NCI-H524 (cell line): ENCODE measurements at regions not wholly inside any gene's neighbourhood (a gene's known extent, or its start where the extent isn't known, plus 50 kb on each side); places are given as distances from the start of the nearest gene placed in this dataset.
A peak's percentile ranks its signal among the peaks of the same experiment; 100 is the strongest.
"Not testable (repeated sequence)": the region's sequence is repeated elsewhere in the genome, so short reads cannot be mapped to it uniquely, and the experiment has no call there.

Experiments used
- DNase-seq, 2 experiments: peaks; one replicate each; lab custom pipeline; 2025; lab: John Stamatoyannopoulos, UW

DNA sequence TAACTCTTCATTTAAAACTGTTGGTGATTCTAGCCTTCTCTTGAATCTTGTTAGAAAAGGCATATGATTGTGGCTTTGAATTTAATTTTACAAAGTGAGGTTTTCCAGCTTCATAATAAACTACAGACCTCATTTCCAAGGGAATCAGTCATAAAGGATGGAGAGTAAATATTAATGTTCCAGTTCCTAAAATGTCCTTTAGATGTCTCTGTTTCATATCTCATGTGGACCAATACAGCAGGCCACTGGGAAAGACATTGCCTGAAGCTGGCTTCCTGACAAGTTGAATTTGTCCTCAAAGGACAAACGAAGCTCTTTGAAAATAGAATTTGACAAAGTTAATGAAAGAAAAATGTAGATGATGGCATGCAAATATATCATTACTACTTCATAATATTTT, 125.4 kb downstream of the ZNF330 start:
- peak in 1 of 2 experiments; percentile 42 for DNase-seq

DNA sequence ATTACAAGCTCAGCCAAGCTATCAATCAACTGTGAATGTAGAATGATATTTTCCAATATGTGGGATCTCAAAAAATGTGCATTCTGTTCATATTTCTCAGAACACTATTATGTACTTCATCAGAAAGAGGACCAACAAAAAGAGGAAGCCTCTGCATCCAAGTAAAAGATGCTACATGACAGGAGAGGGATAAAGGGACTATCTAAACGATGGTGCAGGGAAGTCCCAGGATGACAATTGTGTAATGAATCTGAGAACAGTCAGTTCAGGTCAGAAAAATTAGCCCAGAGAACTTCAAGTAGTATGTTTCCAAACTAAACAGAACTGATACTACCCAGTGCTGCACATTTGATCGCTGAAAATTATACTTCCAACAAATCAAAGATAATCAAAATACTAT, 127.0 kb downstream of the ZNF330 start:
- DNase-seq = no peak

DNA sequence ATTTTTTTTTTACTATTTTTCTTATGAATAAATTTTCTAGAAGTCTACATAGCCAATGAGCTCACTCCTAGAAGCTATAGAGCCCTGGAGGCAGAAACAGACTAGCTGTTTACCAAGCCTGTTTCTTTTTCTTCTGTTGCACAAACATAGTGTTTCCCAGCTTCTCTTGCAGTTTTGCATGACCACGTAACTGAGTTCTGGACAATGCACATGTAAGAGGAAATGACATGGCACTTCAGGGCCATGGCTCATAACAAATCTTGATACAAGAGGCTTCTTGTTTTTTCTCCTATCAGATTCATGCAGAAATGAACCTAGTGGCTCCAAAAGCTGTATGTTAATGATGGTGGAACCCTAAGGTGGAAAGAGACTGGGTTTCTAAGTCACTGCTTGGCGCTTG, 127.4 kb downstream of the ZNF330 start:
- DNase-seq = no peak

DNA sequence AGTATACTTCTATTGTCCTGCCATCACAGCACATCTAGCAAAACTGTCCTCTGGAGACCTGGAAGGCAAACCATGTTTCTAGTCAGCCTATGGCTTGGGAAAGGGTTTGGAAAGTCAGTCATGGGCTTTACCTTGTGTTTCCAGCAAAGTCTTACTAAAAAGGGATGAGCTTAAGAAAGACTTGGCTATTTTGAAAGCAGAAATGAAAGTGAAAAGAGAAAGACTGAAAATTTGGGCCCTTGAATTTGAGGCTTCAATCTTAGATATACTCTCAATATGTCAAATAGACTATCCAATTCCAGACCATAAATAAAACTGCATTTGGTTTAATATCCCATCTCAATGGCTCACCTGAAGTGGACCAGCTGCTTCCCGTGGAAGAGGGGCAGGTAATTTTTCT, 127.9 kb downstream of the ZNF330 start:
- no peak for DNase-seq

DNA sequence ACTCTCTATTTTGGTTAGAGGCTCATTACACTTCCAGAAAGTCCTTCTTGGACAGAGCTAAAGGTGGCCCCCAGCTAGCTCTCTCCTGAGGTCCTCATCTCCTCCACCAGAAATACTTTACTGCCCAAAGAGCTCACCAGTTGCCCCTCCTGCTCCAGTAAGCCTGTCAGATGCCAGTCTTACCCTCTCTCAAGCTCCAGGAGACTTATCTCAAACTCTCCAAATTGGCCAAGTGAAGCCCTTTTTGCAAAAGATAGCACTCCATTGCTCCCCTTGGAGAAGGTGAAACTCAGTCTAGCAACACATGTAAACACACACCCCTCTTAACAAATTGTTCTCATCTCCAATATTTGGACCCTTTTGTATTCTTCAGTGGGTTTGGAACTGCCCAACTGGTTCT, 128.5 kb downstream of the ZNF330 start:
- DNase-seq = no peak

DNA sequence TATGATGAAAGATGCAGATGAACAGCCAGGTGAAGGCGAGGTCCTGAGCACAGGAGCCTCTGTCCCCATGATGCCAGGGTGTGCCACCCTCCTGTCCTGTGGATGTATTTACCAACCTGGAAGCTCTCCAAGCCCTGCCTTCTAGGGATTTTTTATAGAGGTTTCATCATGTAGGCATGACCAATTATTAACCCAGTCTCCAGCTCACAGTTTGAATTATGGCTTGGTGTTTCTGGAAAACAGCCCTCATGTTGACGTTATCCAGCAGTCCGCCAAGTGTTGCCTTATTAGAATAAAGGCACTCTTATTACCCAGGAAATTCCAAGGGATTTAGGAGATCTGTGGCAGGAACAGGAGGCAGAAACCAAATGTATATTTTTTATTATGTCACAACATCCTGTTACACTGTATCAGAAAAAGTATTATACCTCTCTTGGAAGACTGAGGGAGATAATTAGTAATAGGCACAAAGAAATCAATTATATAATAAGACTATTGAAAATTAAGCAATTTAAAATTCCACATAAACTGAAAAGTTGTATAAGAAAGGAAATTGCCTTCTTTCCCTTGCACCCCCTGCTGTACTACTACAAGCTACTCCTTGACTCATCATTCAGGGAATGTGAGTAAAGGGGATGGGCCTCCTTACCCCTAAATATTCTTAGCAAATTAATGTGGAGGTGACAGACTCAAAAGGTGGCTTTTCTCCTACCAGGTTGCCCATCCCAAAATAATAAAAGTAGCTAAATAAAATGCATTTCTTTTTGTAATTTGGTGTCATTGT, 129.6 kb downstream of the ZNF330 start:
- no peak for DNase-seq

DNA sequence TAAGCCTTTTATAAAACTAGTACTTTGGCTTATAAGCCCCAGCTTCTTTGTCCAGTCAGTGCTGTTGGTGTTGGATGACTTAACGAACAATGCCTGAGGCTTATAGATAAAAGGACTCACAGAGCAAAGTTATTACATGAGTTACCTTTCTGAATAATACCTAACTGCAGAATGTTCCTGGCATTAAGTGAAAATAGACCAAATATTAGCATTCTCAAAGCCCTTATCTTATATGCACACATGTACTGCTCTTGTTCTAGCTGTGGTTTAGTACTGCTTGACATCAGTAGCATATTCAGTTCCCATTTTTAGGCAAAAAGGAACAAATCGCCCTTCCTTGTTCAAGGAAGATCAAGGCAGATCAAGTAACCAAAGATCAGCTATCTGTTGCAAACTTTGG, 131.6 kb downstream of the ZNF330 start:
- DNase-seq = no peak

DNA sequence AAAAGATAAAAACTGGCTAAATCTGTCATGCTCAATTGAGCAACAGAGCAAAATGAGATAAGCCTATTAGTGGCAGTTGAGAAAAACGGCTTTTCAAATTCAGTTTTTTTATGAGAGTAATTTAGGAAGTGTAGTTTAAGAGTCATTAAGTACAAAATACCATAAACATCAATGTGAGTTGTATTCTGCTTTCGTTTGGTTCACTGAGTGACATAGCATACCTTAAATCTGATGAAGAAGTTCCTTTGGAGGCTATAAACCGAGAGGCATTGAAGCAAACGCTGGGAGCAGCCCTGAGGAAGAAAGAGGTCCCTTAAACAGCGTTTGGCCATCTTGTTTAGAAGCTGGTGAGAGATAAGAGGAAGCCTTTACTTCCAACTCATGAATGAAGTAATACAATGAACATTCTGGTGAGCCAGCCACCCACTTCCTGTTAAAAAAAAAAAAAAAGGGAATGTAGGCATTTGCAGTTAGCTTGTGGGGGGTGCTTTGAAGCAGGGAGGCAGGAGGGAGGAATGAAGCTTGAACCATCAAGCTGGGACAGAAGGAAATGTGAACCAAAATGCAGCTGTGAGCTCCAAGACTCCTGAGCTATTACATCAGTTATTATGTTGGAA, 132.3 kb downstream of the ZNF330 start:
- no peak for DNase-seq

DNA sequence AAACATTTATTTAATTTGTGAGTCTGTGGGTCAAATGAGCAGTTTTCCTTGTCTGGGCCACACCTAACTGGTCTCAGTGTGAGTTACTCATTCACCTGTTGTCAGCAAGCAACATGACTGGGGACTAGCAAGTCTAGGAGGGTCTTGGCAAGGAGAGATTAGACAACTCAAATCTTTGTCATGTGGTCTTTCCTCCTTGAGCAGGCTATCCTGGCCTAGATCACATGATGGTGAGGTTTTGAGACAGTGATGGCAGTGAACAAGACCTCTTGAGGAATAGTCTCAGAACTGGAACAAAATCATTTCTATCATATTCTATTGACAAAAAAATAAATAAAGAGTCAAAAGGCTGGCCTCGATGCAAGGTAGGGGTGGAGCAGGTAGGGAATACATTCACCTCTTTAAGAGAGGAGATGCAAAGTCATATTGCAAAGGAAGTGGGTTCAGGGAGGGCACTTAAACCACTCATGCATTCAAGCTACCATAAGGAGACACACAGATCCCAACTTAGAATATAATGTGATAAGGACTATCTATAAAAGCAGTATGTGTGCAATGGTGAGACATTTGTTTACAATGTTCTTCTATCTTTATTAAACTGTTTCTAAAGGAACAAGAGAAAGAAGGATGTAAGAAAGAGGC, 135.7 kb downstream of the ZNF330 start:
- no peak for DNase-seq

DNA sequence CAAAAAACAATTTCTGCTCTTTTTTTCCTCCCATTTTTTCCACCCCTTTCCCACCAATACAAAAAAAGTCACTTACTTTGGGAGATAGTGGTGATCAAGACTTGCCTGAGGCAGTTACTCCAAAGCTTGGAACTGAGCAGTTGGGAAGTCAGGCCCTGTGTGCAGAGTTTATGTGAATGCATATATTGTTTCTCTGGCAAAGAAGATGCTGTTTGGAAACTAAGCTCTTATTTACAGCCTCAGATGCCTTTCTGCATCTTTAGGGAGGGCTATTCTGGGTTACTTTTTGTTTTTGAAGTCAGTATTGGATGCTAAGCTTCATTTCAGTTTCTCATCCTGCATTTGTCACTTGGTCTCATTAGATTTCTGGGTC, 136.3 kb downstream of the ZNF330 start:
- no peak for DNase-seq

DNA sequence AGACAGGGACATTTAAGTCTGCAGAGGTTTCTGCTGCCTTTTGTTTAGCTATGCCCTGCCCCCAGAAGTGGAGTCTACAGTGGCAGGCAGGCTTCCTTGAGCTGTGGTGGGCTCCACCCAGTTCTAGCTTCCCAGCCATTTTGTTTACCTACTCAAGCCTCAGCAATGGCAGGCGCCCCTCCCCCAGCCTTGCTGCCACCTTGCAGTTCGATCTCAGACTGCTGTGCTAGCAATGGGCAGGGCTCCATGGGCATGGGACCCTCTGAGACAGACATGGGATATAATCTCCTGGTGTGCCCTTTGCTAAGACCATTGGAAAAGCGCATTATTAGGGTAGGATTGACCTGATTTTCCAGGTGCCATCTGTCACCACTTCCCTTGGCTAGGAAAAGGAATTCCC, 147.5 kb downstream of the ZNF330 start:
- not testable (repeated sequence) for DNase-seq

DNA sequence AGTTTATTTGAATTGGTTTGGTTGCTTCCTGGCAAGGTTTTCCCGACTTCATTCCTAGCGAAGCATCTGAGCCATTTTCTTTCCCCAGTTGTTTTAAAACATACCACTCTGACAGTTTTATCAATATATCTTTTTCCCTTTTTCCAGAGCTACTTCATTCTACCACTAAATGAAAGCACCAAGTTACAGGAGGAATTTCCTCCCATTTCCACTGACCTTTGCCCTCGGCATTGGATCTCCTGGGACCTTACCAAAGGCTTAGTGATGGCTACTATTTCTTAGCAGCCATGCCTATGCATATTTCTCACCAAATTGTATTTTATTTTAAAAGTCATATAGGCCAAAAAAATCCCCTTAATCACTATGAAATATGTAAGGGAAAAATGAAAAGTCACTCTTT, 150.5 kb downstream of the ZNF330 start:
- no peak for DNase-seq

DNA sequence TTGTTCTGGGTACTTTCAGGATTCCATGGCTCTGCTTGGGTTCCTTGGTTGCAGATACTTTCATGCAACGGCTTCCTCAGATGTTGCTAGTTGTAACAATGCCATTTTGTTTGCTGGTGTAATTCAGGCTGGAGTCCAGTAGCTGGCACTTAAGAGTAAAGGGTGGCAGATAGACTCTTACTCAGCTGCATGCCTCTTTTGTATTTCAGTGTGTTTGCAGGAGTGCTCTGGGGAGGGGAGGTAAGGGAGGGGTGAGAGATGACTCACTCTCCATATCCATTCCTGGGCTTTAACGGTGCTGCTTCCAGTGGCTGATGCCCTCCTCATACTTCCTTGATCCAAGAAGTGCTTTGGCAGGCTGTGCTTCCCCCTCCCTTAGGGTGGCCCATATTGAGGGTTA, 155.2 kb downstream of the ZNF330 start:
- DNase-seq = peak in 1 of 2 experiments; percentile 1

DNA sequence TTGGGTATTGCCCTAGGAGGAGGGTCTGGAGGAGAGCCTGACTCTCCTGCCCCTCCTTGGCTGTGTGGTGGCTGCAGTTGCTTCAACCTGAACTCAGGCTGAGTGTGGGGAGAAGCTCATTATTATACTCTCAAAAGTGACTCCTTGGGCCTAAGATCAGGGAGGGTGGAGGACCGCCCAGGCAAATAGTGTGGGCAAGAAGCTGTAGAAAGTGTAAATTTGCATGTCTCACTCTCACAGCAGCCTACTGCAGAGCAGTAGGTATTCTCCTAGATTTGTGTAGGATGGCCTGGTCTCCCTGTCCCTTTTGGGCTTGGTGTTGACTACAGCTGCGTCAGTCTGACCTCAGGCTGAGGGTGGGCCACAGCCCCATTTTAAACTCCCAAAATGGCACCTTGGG, 156.1 kb downstream of the ZNF330 start:
- DNase-seq = no peak

DNA sequence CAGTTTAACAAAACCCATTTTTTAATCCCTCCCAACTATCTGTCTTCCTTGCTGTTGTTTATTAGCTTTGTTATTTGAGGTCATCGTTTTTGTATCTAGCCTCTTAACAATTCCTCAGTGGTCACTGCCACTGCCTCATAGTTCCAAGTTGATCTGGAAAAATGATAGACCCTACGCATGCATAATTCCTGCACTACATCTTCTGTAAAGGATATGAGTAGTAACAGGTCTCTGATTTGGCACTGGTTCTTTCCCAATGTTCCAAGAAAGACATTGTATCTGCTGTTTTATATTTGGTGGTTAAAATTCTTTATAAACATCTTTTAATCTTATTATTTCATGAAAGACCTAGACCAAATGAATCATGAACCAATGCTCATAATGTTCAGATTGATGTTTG, 166.6 kb downstream of the ZNF330 start:
- no peak for DNase-seq

DNA sequence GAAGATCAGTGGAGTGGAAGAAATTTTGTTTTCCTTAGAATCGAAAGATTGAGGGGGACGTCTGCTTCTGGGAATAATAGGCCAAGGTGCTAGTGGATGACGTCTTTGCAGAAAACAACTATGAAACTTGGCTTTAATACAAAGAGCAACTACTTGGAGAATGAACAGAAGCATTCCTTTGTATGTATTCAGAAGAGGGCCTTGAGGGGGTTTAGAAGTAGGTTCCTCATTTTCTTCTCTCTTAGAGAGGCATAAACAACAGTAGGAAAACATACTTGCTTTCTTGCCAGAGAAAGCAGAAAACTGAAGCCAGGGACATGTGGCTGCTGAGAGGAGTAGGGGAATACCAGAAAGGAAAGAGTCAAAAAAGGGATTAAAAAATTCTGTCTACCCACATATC, 167.8 kb downstream of the ZNF330 start:
- DNase-seq = no peak

DNA sequence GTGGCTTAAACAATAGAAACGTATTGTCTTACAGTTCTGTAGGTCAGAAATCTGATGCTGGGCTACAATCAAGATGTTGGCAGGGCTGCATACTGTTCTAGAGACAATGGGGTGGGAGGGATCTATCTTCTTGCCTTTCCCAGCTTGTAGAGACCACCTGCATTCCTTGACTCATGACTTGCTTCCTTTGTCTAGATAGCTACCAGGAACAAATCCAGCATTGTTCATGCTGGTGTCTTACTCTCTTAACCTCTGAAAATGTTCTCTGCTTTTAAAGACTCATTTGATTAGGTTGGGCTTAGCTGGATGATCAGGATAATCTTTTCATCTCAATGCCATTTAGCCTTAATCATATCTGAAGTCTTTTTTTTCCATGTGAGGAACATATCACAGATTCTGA, 169.0 kb downstream of the ZNF330 start:
- no peak for DNase-seq

DNA sequence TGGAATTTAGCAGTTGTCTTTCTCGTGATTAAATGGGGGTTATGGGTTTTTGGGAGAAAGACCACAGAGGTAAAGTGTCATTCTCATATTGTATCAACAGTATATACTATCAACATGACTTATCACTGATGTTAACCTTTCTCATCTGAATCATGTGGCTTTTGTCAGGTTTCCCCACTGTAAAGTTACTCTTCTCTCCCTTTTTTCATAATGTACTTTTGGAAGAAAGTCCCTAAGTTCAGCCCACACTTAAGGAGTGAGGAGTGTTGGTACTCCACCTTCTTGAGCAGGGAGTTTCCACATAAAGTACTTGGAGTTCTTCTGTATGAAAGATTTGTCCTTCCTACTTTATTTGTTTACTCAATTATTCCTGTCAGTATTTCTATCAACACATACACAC, 169.9 kb downstream of the ZNF330 start:
- DNase-seq = no peak

DNA sequence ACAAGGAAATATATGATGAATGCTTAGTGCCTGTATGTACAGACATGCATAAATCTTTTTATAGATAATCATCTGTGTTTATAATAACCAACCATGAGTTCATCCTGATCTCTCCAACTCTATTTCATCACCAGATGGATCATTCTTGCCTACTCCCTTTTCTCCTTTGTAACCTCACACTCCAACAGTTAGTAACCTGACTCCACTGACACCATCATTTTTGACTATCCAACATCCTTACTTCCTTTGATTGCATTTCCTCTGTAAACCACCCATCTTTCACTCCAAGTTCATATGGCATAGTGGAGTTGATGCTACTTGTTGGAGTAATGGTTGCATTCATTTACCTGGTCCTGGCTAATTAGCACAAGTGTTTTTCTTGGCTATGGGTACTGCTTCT, 170.6 kb downstream of the ZNF330 start:
- no peak for DNase-seq

DNA sequence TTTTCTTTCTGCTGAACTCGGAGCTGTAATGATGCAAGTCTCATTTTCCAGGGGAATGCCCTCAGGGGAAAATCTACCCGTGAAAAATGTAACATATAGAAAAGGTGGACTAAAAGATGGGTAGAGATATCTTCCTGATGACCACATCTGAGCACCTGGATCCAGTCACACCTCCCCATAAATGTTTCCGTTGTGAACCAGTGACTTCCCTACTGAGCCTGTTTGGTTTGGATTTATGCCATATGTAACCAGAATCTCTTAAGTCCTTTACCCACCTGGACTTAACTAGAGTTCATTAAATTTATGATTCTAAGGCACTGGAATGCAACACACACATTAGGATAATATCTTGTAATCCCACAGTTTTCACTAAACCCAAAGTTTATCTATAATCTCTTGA, 171.1 kb downstream of the ZNF330 start:
- no peak for DNase-seq

DNA sequence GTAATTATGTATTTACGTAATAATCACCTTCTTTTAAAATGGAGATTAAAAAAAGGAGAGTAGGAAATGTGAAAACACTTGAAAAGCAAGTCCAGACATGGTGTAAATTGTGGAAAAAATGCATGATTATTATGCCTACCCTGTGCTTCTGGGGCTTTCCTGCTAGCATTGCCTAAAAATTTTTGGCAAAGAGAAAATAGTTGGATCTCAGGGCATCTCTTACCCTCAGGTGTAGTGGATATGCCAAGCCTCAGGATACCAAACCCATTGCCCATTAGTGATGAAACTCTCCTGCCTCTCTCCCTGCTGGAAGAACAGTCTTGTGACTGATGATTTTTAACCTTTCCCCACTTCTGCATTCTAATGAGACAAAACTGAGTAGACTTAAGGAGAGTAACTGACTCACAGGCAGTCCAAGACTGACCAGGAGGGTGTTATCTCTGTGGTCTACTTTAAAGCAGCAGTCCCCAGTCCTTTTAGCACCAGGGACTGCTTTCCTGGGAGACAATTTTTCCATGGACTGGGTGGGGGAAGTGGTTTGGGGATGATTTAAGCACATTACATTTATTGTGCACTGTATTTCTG, 174.6 kb downstream of the ZNF330 start:
- DNase-seq = no peak

DNA sequence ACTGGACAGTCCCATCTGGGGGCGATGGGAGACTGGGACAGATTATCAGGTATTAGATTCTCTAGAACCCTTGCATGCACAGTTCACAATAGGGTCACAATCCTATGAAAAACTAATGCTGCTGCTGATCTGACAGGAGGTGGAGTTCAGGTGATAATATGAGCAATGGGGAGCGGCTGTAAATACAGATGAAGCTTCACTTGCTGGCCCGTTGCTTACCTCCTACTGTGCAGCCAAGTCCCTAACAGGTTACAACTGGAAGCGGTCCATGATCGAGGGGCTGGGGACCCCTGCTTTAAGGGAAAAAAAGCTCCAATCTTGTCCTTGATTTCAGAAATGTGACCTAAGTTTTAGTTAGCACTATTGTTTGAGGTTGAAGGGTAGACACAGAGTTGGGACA, 175.2 kb downstream of the ZNF330 start:
- no peak for DNase-seq

DNA sequence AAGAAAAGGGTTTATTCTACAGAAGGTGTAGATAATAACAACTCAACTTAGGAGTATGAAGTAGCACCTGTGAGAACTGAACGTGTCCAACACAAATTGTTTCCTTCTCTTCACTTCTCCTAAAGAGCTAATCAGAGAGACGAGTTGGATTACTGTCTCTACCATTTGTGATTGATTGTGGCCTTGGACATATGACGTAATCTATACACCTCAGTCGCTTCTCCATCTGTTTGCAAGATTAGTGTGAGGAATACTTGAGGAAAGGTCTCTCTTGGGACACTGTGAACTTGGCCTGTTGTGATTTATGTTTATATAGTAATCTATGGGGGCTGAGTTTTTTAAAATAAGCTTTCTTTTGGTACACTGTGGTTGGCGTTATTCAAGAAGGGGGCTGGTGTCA, 182.0 kb downstream of the ZNF330 start:
- DNase-seq = peak in 1 of 2 experiments; percentile 7
